ENCODE measurements at regions not wholly inside any gene's neighbourhood (a gene's known extent, or its start where the extent isn't known, plus 50 kb on each side); places are given as distances from the start of the nearest gene placed in this dataset.

DNA sequence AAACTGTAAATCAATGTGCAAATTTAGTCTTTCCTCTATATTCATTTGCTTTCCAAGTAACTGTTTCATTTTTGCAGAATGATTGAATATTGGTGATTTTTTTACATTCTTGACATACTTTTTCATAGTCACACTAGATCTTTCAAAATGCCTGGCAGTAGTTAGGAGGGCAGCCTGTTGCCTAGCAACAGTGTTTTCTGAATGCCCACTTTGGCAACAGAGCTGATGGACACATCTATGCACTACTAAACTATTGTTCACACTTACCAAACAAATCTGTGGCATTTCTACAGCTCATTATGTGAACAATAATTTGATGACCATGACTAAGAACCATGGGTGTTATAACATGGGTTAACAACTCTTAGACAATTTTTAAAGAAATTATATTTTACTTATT is 438.0 kb upstream of the IMPG1 start:
- TF ChIP-seq, protein P1, sequence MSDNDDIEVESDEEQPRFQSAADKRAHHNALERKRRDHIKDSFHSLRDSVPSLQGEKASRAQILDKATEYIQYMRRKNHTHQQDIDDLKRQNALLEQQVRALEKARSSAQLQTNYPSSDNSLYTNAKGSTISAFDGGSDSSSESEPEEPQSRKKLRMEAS (IDR thresholded peaks at IDR 0.05): no peak
- TF ChIP-seq, protein P2, sequence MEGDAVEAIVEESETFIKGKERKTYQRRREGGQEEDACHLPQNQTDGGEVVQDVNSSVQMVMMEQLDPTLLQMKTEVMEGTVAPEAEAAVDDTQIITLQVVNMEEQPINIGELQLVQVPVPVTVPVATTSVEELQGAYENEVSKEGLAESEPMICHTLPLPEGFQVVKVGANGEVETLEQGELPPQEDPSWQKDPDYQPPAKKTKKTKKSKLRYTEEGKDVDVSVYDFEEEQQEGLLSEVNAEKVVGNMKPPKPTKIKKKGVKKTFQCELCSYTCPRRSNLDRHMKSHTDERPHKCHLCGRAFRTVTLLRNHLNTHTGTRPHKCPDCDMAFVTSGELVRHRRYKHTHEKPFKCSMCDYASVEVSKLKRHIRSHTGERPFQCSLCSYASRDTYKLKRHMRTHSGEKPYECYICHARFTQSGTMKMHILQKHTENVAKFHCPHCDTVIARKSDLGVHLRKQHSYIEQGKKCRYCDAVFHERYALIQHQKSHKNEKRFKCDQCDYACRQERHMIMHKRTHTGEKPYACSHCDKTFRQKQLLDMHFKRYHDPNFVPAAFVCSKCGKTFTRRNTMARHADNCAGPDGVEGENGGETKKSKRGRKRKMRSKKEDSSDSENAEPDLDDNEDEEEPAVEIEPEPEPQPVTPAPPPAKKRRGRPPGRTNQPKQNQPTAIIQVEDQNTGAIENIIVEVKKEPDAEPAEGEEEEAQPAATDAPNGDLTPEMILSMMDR (IDR thresholded peaks at IDR 0.05; ENCODE audit: low read depth, low read length, missing input control): no peak
- TF ChIP-seq ZBTB33 (IDR thresholded peaks at IDR 0.05) (no peak), TAF1 (conservative IDR thresholded peaks at IDR 0.05) (no peak), HNF4A (conservative IDR thresholded peaks at IDR 0.05) (no peak), NR2F2 (IDR thresholded peaks at IDR 0.05) (no peak), FOXA1 (IDR thresholded peaks at IDR 0.05) (no peak), FOXA2 (IDR thresholded peaks at IDR 0.05) (no peak), GABPA (IDR thresholded peaks at IDR 0.05 in 1 of 2, conservative IDR thresholded peaks at IDR 0.05 in 1 of 2) (no peak), JUND (IDR thresholded peaks at IDR 0.05) (no peak), ATF3 (IDR thresholded peaks at IDR 0.05) (no peak), HNF4G (IDR thresholded peaks at IDR 0.05) (no peak)
- TF ChIP-seq, protein P3, sequence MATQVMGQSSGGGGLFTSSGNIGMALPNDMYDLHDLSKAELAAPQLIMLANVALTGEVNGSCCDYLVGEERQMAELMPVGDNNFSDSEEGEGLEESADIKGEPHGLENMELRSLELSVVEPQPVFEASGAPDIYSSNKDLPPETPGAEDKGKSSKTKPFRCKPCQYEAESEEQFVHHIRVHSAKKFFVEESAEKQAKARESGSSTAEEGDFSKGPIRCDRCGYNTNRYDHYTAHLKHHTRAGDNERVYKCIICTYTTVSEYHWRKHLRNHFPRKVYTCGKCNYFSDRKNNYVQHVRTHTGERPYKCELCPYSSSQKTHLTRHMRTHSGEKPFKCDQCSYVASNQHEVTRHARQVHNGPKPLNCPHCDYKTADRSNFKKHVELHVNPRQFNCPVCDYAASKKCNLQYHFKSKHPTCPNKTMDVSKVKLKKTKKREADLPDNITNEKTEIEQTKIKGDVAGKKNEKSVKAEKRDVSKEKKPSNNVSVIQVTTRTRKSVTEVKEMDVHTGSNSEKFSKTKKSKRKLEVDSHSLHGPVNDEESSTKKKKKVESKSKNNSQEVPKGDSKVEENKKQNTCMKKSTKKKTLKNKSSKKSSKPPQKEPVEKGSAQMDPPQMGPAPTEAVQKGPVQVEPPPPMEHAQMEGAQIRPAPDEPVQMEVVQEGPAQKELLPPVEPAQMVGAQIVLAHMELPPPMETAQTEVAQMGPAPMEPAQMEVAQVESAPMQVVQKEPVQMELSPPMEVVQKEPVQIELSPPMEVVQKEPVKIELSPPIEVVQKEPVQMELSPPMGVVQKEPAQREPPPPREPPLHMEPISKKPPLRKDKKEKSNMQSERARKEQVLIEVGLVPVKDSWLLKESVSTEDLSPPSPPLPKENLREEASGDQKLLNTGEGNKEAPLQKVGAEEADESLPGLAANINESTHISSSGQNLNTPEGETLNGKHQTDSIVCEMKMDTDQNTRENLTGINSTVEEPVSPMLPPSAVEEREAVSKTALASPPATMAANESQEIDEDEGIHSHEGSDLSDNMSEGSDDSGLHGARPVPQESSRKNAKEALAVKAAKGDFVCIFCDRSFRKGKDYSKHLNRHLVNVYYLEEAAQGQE (IDR thresholded peaks at IDR 0.05): no peak
- H3K36me3 ChIP-seq (ENCODE audit: control insufficient read depth in 4 of 4, insufficient read depth in 3 of 4, low read depth in 1 of 4, low read length in 3 of 4): no peaks in the 10 kb centered on the region
- no peak overlapping the region for H3K4me3 ChIP-seq (ENCODE audit: low read depth in 1 of 3, low read length in 3 of 3)
- no peaks in the 10 kb centered on the region for H3K9me3 ChIP-seq (ENCODE audit: control insufficient read depth in 4 of 4, low read length in 3 of 4)
- DNase-seq (ENCODE audit: low spot score): no peak
- H3K27ac ChIP-seq (ENCODE audit: low read depth in 1 of 2, low read length in 2 of 2): no peak overlapping the region
- H3K4me1 ChIP-seq (ENCODE audit: control insufficient read depth in 4 of 4, insufficient read depth in 4 of 4, low read length in 3 of 4): no peaks in the 10 kb centered on the region
- H3K27me3 ChIP-seq (ENCODE audit: control insufficient read depth in 4 of 4, insufficient read depth in 4 of 4, low read length in 3 of 4): no peaks in the 10 kb centered on the region
- no peak overlapping the region for H3K9ac ChIP-seq (ENCODE audit: low read depth in 1 of 2, low read length in 2 of 2)

GRCh38 chr6:76509397-76509796 is 436.9 kb upstream of the IMPG1 start:
- Histone ChIP-seq H3K9me3 (ENCODE audit: control insufficient read depth in 4 of 4, low read length in 3 of 4) (no peaks in the 10 kb centered on the region), H3K27me3 (ENCODE audit: control insufficient read depth in 4 of 4, insufficient read depth in 4 of 4, low read length in 3 of 4) (no peaks in the 10 kb centered on the region), H3K36me3 (ENCODE audit: control insufficient read depth in 4 of 4, insufficient read depth in 3 of 4, low read depth in 1 of 4, low read length in 3 of 4) (no peaks in the 10 kb centered on the region), H3K4me1 (ENCODE audit: control insufficient read depth in 4 of 4, insufficient read depth in 4 of 4, low read length in 3 of 4) (no peaks in the 10 kb centered on the region), H3K9ac (ENCODE audit: low read depth in 1 of 2, low read length in 2 of 2) (no peak overlapping the region), H3K27ac (ENCODE audit: low read depth in 1 of 2, low read length in 2 of 2) (no peak overlapping the region), H3K4me3 (ENCODE audit: low read depth in 1 of 3, low read length in 3 of 3) (no peak overlapping the region)
- 65% methylated on average over 2 of the region's 2 CpGs for WGBS
- DNase-seq (ENCODE audit: low spot score): no peak
- TF ChIP-seq NR2F2 (IDR thresholded peaks at IDR 0.05) (no peak), EGR1 (IDR thresholded peaks at IDR 0.05; ENCODE audit: low read depth in 2 of 2) (no peak), RAD21 (IDR thresholded peaks at IDR 0.05) (no peak), JUND (IDR thresholded peaks at IDR 0.05) (no peak), TAF1 (conservative IDR thresholded peaks at IDR 0.05) (no peak), FOXA1 (IDR thresholded peaks at IDR 0.05) (no peak), SP1 (IDR thresholded peaks at IDR 0.05) (no peak)

Measured in liver (tissue), 8 donors.